Lung (tissue), 11 donors: ENCODE measurements at regions not wholly inside any gene's neighbourhood (a gene's known extent, or its start where the extent isn't known, plus 50 kb on each side); places are given as distances from the start of the nearest gene placed in this dataset.

ENCODE experiments used
- ATAC-seq: fragments of 200-7000 bp; cut with Tn5 transposase; one replicate; pipeline ENCODE4 v1.9.1; 2020; ENCODE audit warnings: moderate number of reproducible peaks; ENCODE audit not compliant: insufficient read depth, low FRiP score
- DNase-seq, 3 donors: peaks; one replicate each; pipeline ENCODE4 v3.0.0-alpha.2; 2013 to 2017
- H3K27ac ChIP-seq, 2 donors: one replicate each; pipeline ENCODE4 v1.5.1; 2013; ENCODE audit warnings: mild to moderate bottlenecking in 2 of 2, moderate library complexity in 2 of 2, control low read depth in 1 of 2, inconsistent platforms in 1 of 2, low read depth in 1 of 2, low read length in 1 of 2
- H3K27me3 ChIP-seq, 3 donors: one replicate each; pipeline ENCODE4 v1.5.1; 2013; ENCODE audit warnings: low read length in 2 of 3; ENCODE audit not compliant: control insufficient read depth in 3 of 3, insufficient read depth in 3 of 3
- H3K36me3 ChIP-seq, 4 donors: one replicate each; pipeline ENCODE4 v1.5.1; 2013; ENCODE audit warnings: low read length in 4 of 4, mild to moderate bottlenecking in 1 of 4, moderate library complexity in 1 of 4; ENCODE audit not compliant: control insufficient read depth in 4 of 4, insufficient read depth in 4 of 4
- H3K4me1 ChIP-seq, 5 donors: one replicate each; pipeline ENCODE4 v1.5.1; 2013; ENCODE audit warnings: low read length in 5 of 5, mild to moderate bottlenecking in 2 of 5, moderate library complexity in 1 of 5; ENCODE audit not compliant: control insufficient read depth in 5 of 5, insufficient read depth in 5 of 5
- H3K4me3 ChIP-seq: one replicate; pipeline ENCODE4 v1.5.1; 2013; ENCODE audit warnings: mild to moderate bottlenecking, control low read depth, moderate library complexity
- H3K9ac ChIP-seq, 2 donors: one replicate each; pipeline ENCODE4 v1.5.1; 2013; ENCODE audit warnings: low read length in 2 of 2, control low read depth in 1 of 2; ENCODE audit not compliant: insufficient read depth in 1 of 2
- H3K9me3 ChIP-seq, 4 donors: one replicate each; pipeline ENCODE4 v1.5.1; 2013; ENCODE audit warnings: low read length in 3 of 4, mild to moderate bottlenecking in 1 of 4, moderate library complexity in 1 of 4; ENCODE audit not compliant: control insufficient read depth in 4 of 4, insufficient read depth in 3 of 4
- CTCF ChIP-seq: IDR thresholded peaks from 2 replicates; pipeline ENCODE4 v1.5.1; 2012; ENCODE audit warnings: mild to moderate bottlenecking; ENCODE audit errors: control extremely low read depth, extremely low read depth
- WGBS, 2 donors: extraction: QIAGEN DNeasy Blood & Tissue Kit; methylation state at CpG; one replicate each; pipeline ENCODE4 v1.1.7; 2013; 5-methylcytosine and 5-hydroxymethylcytosine counted together
- donor health status: control.
- donor health status: control.
- donor health status: Bipolar disorder and iron deficiency.
- donor health status: healthy.
- donor health status: DM: yes; HTN: yes; CAD: no.

GRCh38 chr6:16851758-16852157 lies 90.5 kb upstream of the ATXN1 start:
- Histone ChIP-seq H3K36me3 (no peaks in the 10 kb centered on the region), H3K9ac (no peak overlapping the region), H3K9me3 (no peaks in the 10 kb centered on the region), H3K4me1 (peaks cover 0 to 22% (median 5%) of the 10 kb centered on the region in 5 donors), H3K27ac (no peak overlapping the region), H3K27me3 (no peaks in the 10 kb centered on the region), H3K4me3 (no peak overlapping the region)
- 13 to 18% methylated on average over 1 of the region's 1 CpG for WGBS, 2 donors
- DNase-seq (peak in 1 of 3 donors; percentile 41), ATAC-seq (no peak)
- TF ChIP-seq CTCF: no peak

GRCh38 chr6:16851044-16851540 lies 89.8 kb upstream of the ATXN1 start:
- Histone ChIP-seq H3K9me3 (no peaks in the 10 kb centered on the region), H3K4me1 (peaks cover 0 to 22% (median 5%) of the 10 kb centered on the region in 5 donors), H3K36me3 (no peaks in the 10 kb centered on the region), H3K9ac (no peak overlapping the region), H3K27me3 (no peaks in the 10 kb centered on the region), H3K27ac (no peak overlapping the region), H3K4me3 (no peak overlapping the region)
- DNase-seq (no peak), ATAC-seq (no peak)
- no peak for TF ChIP-seq CTCF
- WGBS, 2 donors: 66 to 86% methylated on average over 3 of the region's 3 CpGs

- Histone ChIP-seq H3K4me1 (peaks cover 0 to 22% (median 5%) of the 10 kb centered on the region in 5 donors), H3K27ac (no peak overlapping the region), H3K4me3 (no peak overlapping the region), H3K27me3 (no peaks in the 10 kb centered on the region), H3K9ac (no peak overlapping the region), H3K36me3 (no peaks in the 10 kb centered on the region), H3K9me3 (no peaks in the 10 kb centered on the region)
- ATAC-seq: no peak
- 41 to 44% methylated on average over 5 of the region's 5 CpGs for WGBS, 2 donors
- no peak for DNase-seq
- no peak for TF ChIP-seq CTCF
Measured at GRCh38 chr6:16850681-16851026, 89.4 kb upstream of the ATXN1 start.
